GM19395 (cell line): ENCODE measurements at regions not wholly inside any gene's neighbourhood (a gene's known extent, or its start where the extent isn't known, plus 50 kb on each side); places are given as distances from the start of the nearest gene placed in this dataset.

ENCODE experiments used
- ATAC-seq: cut with Tn5 transposase; IDR thresholded peaks from one replicate; pipeline ENCODE4 v1.9.1; 2021; ENCODE audit warnings: mild to moderate bottlenecking, moderate library complexity; ENCODE audit not compliant: unreplicated experiment

DNA sequence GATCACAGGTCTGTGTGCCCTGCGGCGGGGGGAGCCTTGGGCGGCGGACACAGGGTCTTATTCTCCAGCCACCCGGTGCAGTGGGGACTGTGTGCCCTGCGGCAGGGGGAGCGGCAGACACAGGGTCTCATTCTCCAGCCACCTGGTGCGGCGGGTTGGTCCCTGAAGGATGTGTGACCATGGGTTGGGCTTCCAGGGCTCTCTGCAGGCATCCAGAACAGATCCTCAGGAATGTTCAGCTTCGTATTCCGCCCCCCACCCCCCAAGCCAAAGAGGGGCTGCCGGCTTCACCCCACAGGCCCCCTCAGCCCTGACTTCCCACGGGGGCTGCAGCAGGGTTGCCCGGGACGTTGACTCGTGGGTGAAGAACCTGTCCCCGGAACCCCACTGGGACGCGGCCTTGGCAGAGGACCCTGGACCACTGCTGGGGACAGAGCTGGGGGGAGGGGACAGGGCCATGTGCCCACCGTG is 154.5 kb upstream of the PPP2R2D start:
- no peak for ATAC-seq

DNA sequence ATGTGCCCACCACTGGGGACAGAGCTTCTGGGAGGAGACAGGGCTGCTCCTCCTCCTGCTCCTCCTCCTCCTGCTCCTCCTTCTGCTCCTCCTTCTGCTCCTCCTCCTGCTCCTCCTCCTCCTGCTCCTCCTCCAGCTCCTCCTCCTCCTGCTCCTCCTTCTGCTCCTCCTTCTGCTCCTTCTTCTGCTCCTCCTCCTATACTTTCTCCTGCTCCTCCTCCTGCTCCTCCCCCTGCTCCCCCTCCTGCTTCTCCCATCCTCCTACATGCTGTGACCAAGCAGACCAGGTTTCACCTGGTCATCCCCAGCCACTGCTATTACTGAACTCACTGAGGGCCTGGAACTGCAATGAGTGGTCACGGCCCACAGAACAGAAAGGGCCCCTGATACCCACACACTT is 154.0 kb upstream of the PPP2R2D start:
- ATAC-seq, result no peak

DNA sequence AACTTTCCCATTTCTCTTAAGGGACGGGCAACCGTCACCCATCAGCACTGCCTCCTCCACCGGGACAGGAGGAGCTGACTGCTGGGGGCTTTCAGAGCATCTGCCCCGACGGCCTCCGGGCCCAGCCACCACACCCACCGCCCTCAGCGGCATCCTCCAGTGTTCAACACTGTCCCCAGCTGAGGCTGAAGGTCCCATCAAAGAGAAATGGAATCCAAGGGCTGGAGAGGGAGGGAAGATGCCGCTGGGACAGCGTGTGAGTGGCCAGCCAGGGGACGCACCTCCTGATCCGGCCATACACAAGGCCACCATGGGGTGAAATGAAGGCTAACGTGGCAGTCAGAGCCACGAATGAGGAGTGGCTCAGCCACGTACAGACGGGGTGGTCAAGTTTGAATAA is 153.6 kb upstream of the PPP2R2D start:
- ATAC-seq, result no peak

- ATAC-seq, result no peak
These were observed 153.0 kb upstream of the PPP2R2D start for GRCh38 chr10:131747791-131748190.

DNA sequence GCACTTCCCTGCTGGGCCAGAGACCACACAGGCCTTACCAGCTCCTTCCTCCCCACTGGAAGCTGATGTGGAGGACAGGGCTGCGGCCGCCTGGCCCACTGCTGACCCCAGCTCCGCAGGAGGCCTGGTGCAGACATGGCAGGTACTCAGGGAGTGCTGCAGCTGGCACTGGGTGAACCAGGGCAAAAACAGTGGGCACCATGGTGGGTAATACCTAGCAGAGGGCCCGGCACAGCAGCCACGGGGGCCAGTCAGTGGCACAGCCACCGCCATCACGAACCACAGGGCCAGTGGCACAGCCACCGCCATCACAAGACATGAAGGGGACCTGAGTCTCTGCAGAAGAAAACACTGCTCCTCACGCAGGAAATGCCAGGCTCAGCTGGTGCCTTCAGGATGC is 152.6 kb upstream of the PPP2R2D start:
- ATAC-seq, result no peak

- no peak for ATAC-seq
These were observed 151.7 kb upstream of the PPP2R2D start for GRCh38 chr10:131748831-131749766.

- no peak for ATAC-seq
These were observed 151.1 kb upstream of the PPP2R2D start for GRCh38 chr10:131749767-131750142.

GRCh38 chr10:131750171-131750895 is 150.5 kb upstream of the PPP2R2D start:
- ATAC-seq, result no peak

- ATAC-seq, result no peak
These were observed 149.6 kb upstream of the PPP2R2D start for GRCh38 chr10:131750973-131751826.

DNA sequence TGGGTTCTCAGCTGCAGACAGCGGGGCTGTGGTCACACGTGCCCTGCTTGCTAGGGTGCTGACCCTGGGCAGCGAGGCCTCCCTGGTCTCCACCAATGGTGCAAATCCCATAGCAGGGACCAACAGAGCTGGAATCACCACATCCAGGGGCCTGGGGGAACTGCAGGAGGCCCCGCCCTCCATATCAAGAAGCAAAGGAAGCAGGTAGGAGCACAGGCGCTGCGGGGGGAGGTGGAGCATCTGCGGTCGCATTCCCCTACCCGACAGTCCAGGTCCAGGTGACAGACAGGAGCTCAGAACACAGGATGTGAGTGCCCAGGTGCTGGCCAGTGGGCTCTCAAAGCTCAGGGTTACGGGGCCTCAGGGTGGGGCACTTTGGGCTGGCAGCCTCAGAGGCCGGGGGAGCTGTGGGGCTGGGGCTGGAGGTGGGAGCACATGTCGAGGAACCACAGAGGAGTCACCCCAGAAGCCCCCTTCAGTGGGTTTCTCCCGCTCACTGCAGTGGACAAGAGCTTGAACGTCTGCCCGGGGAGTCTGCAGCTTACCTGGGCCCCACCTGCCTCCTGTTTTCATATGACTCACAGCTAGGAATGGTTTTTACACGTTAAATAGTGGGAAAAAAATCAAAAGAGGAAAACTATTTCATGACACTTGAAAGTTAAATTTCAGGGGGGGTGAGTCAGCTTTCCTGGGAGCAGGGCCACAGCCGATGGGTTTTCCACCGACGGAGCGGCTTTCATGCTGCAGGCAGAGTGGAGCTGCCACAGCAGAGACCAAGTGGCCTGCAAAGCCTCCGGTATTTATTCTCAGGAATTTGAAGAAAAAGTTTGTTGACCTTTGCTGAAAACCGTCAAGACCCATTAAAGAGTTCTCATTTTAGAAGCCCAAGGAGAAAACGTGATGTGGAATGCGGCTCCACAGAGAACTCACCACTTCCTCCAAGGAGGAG is 148.7 kb upstream of the PPP2R2D start:
- no peak for ATAC-seq

DNA sequence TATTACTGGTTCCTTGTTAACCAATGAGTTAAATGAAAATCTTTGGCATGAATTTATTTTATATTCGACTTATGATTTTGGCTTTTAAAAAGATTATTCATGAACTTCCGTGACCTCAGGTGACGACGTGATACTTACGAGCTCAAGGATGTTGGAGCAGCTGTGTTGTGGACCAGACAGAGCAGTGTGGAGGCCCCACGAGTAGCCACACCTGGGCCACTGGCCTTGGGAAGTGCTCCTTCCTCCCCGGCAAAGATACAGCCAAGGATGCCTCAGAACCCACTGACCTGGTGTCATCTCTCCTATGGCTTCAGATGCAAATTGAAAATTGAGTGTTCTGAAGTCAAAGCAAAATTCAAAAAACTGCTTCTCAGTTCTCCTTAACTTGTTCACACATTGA is 147.5 kb upstream of the PPP2R2D start:
- no peak for ATAC-seq

DNA sequence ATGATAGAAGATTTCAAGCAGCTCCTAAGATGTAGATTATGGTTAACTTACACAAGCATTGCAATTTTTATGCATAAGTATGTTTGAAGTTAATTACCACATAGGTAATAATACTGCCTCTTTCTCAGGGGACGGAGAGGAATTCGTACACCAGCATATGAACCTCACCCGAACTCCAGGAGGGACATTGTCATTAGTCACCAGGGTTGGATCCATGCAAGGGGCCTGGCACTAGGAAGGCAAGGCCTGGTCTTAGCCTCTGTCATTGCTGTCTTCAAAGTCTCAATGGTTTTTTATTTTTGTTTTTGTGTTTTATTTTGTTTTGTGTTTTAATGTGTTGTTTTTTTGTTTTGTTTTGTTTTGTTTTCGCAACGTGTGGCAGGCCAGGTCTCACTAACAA is 145.6 kb upstream of the PPP2R2D start:
- no peak for ATAC-seq

DNA sequence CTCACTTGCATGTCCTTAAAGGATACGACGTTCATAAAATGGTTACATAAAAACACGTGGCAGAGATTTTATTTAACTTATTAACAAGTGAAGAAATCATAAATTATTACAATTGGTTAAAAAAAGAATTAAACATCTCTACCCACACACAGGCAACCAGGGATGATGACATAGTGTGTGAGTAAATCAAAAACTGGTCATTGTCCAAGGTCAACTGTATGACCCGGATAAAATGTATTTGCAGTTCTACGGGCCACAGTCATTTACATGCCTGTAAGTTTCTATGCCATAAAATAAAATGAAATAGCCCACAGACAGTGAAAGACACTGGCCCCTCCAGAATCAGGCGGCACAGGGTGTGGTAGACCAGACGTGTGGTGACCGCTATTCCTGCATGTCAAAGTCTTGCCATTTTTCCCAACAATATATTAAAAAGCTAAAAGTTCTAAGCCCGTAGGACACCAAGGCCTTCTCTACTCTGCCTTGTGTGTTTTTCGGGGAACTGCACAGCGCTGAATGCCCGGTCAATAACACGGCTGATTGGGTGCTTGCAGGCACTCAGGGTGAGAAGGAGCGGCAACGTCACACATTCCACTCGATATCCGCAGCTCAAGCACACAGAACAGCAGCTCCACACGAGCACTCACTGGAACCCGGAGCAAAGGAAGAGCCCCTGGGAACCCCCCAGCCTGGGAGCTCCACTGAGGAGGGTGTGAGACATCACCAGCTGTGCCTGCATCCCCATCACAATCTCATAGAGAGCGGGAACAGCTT is 143.3 kb upstream of the PPP2R2D start:
- no peak for ATAC-seq

DNA sequence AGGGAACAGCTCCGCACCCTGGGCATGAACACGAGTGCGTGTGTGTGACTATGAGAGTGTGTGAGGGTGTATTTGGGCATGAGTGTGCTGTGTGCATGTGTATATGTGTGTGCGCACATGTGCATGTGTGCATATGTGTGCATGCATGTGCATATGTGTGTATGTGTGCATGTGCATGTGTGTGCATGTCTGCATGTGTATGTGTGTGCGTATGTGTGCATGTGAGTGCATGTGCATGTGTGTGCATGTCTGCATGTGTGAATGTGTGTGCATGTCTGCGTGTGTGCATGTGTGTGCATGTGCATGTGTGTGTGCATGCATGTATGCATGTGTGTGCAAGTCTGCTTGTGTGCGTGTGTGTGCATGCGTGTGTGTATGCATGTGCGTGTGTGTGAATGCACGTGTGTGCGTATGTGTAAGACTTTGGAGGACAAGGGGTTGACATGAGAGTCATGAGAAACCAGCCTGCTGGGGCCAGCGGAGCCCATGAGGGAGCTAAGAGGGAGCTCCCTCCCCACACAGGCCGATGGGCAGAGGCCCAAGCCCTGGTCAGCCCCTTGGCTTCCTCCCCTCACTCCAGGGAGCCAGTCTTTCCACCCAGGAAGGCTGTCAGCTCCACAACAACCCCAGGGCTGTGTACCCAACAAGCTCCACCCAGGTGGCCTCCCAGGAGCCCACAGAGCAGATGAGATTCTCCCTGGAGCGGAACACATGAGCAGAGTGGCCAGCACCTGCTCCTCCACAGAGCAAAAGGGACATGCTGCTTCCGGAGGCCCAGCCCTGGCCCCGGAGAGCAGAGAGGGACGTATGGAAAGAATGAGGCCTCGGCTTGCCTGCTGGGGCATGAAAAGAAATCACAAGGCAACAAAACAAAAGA is 142.5 kb upstream of the PPP2R2D start:
- ATAC-seq, result no peak

GRCh38 chr10:131758939-131759301 is 141.9 kb upstream of the PPP2R2D start:
- ATAC-seq, result no peak

GRCh38 chr10:131759347-131759746 is 141.5 kb upstream of the PPP2R2D start:
- ATAC-seq, result no peak

GRCh38 chr10:131760416-131761166 is 140.2 kb upstream of the PPP2R2D start:
- no peak for ATAC-seq
